Motor neuron (in vitro differentiated cells): ENCODE measurements at regions not wholly inside any gene's neighbourhood (a gene's known extent, or its start where the extent isn't known, plus 50 kb on each side); places are given as distances from the start of the nearest gene placed in this dataset.

ENCODE experiments used
- ATAC-seq, 8 experiments: fragments of 200-7000 bp; cut with Tn5 transposase; replicated peaks in 6 of 8; 2 replicates each; pipeline ENCODE4 v1.8.0; 2021; ENCODE audit warnings: mild to moderate bottlenecking in 8 of 8, moderate library complexity in 8 of 8
- H3K27ac ChIP-seq, 2 donors: fragments of 250-450 bp; sonication (Bioruptor Pico); 2 replicates each; pipeline ENCODE4 v1.9.0; 2021; ENCODE audit warnings: antibody characterized with exemption in 2 of 2, mild to moderate bottlenecking in 2 of 2, moderate library complexity in 1 of 2
- H3K4me1 ChIP-seq, 2 donors: fragments of 250-450 bp; sonication (Bioruptor Pico); replicated peaks in 1 of 2; 2 replicates each; pipeline ENCODE4 v1.6.1; 2021; ENCODE audit warnings: antibody characterized with exemption in 2 of 2, mild to moderate bottlenecking in 2 of 2, moderate library complexity in 1 of 2
- H3K4me3 ChIP-seq, 5 donors: fragments of 250-450 bp; sonication (Bioruptor Pico); 2 replicates each; pipeline ENCODE4 v1.9.0; 2021; ENCODE audit warnings: antibody characterized with exemption in 5 of 5, mild to moderate bottlenecking in 5 of 5, moderate library complexity in 4 of 5
- WGBS, 10 experiments: fragments of 450-650 bp; shearing (Covaris generic); methylation state at CpG; one replicate each; pipeline ENCODE4 v1.0.0; 2022; 5-methylcytosine and 5-hydroxymethylcytosine counted together
- in situ Hi-C, 9 experiments: fragments of 400-800 bp; cut with MboI; loops; one replicate each; pipeline ENCODE4 v1.15.0; 2021; ENCODE audit warnings: low sequenced_read_pairs in 9 of 9, low pct_unique_long_range_greater_than_20kb in 2 of 9; ENCODE audit not compliant: unreplicated experiment in 9 of 9

- Histone ChIP-seq H3K4me3 (no peak overlapping the region), H3K4me1 (no peaks in the 10 kb centered on the region), H3K27ac (no peak overlapping the region)
- WGBS, 10 experiments = 30 to 100% (median 65%) methylated on average over 1 to 3 of the region's 3 CpGs; no CpG with 5 or more reads in 3 of the 10 experiments
- in situ Hi-C loops = no loop called here
- peak in 4 of 8 experiments; percentile 22 to 62 (median 37) for ATAC-seq
Measured at GRCh38 chr7:27299861-27300260, 57.3 kb downstream of the EVX1 start.

DNA sequence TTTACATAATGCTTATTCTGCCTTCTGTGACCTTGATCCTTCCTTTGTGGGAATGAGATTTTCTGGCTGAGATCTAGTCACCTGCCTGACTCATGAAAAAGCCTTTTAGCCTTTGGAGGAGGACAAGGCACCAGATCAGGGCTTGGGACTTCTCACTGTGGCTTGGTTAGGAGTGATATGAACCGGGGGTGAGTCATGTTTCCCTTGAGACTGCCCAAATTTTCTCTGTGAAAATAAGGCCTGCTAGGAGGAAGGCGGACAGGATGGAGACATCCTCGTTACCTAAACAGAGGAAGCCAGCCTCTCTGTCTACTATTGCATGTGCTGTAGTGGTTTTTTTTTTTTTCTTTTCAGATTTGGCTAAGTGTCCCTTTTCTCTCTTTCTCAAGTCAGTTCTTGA is 57.8 kb downstream of the EVX1 start:
- in situ Hi-C loops = no loop called here
- 37 to 100% (median 82%) methylated on average over 1 to 3 of the region's 3 CpGs; no CpG with 5 or more reads in 2 of the 10 experiments for whole genome bisulfite sequencing, 10 experiments

GRCh38 chr7:27302590-27302989 is 60.0 kb downstream of the EVX1 start:
- no peaks in the 10 kb centered on the region for H3K4me1 ChIP-seq
- in situ Hi-C loops = no loop called here
- no peak for ATAC-seq
- no peak overlapping the region for H3K4me3 ChIP-seq
- no peak overlapping the region for H3K27ac ChIP-seq
- 0 to 90% (median 71%) methylated on average over 1 to 2 of the region's 2 CpGs; no CpG with 5 or more reads in 6 of the 10 experiments for WGBS, 10 experiments

More for the DNA sequence above, 57.8 kb downstream of the EVX1 start:
- Histone ChIP-seq H3K27ac (no peak overlapping the region), H3K4me1 (no peaks in the 10 kb centered on the region), H3K4me3 (no peak overlapping the region)
- no peak for ATAC-seq

DNA sequence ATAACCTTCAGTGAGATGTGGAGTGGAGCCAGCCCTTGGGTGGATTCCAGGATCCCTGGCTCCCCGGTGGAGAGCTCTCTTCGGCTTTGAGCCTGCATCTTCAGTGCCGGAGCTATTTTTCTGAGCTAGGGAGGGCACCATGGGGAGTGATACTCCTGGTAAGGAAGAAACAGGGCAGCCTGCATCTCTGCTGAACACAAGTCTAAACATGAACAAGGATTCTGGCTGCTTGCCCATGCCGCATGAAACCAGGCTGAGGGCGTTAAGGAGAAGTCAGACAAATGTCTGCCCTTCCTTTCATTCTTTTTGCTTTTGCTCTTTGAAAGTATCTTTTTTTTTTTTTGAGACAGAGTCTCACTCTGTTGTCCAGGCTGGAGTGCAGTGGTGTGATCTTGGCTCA is 60.4 kb downstream of the EVX1 start:
- ATAC-seq = no peak
- no peak overlapping the region for H3K4me3 ChIP-seq
- in situ Hi-C loops = no loop called here
- H3K4me1 ChIP-seq = no peaks in the 10 kb centered on the region
- no peak overlapping the region for H3K27ac ChIP-seq
- 64 to 100% (median 80%) methylated on average over 1 to 4 of the region's 5 CpGs; no CpG with 5 or more reads in 5 of the 10 experiments for WGBS, 10 experiments

GRCh38 chr7:27305854-27306253 is 63.3 kb downstream of the EVX1 start:
- in situ Hi-C loops = no loop called here
- ATAC-seq = no peak
- WGBS, 10 experiments = 71 to 100% (median 84%) methylated on average over 1 to 6 of the region's 6 CpGs; no CpG with 5 or more reads in 2 of the 10 experiments

GRCh38 chr7:27312820-27313219 is 70.2 kb downstream of the EVX1 start:
- in situ Hi-C loops = no loop called here
- H3K4me3 ChIP-seq = no peak overlapping the region

More at GRCh38 chr7:27305854-27306253, 63.3 kb downstream of the EVX1 start:
- no peaks in the 10 kb centered on the region for H3K4me1 ChIP-seq
- H3K4me3 ChIP-seq = no peak overlapping the region
- no peak overlapping the region for H3K27ac ChIP-seq

GRCh38 chr7:27314111-27314510 is 71.5 kb downstream of the EVX1 start:
- WGBS, 10 experiments = 33 to 100% (median 89%) methylated on average over 1 to 3 of the region's 3 CpGs; no CpG with 5 or more reads in 1 of the 10 experiments
- Histone ChIP-seq H3K4me1 (no peaks in the 10 kb centered on the region), H3K27ac (no peak overlapping the region), H3K4me3 (no peak overlapping the region)
- in situ Hi-C loops = no loop called here
- ATAC-seq = no peak

More at GRCh38 chr7:27312820-27313219, 70.2 kb downstream of the EVX1 start:
- Histone ChIP-seq H3K27ac (no peak overlapping the region), H3K4me1 (no peaks in the 10 kb centered on the region)
- WGBS, 10 experiments = 40 to 100% (median 60%) methylated on average over 1 to 4 of the region's 4 CpGs; no CpG with 5 or more reads in 3 of the 10 experiments
- no peak for ATAC-seq

- Histone ChIP-seq H3K4me3 (no peak overlapping the region), H3K4me1 (no peaks in the 10 kb centered on the region), H3K27ac (no peak overlapping the region)
- ATAC-seq = no peak
- in situ Hi-C loops = no loop called here
- 63 to 85% (median 71%) methylated on average over 2 to 5 of the region's 5 CpGs for WGBS, 10 experiments
Measured at GRCh38 chr7:27315066-27315465, 72.5 kb downstream of the EVX1 start.

DNA sequence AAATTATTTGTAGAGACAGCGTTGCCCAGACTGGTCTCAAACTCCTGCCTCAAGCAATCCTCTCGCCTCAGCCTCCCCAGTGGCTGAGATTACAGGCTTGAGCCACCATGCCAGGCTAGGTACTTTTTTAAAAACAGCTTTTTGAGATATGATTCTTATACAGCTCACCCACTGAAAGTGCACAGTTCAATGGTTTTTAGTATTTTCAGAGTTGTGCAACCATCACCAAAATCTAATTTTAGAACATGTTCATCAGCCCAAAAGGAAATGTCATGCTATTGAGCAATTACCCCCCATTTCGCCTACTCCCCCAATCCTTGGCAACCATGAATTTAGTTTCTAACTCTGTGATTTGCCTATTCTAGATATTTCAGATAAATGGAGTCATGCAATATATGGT is 73.7 kb downstream of the EVX1 start:
- 0 to 93% (median 54%) methylated on average over 1 to 3 of the region's 3 CpGs; no CpG with 5 or more reads in 2 of the 10 experiments for WGBS, 10 experiments
- Histone ChIP-seq H3K4me1 (no peaks in the 10 kb centered on the region), H3K27ac (no peak overlapping the region), H3K4me3 (no peak overlapping the region)
- no peak for ATAC-seq
- in situ Hi-C loops = no loop called here

DNA sequence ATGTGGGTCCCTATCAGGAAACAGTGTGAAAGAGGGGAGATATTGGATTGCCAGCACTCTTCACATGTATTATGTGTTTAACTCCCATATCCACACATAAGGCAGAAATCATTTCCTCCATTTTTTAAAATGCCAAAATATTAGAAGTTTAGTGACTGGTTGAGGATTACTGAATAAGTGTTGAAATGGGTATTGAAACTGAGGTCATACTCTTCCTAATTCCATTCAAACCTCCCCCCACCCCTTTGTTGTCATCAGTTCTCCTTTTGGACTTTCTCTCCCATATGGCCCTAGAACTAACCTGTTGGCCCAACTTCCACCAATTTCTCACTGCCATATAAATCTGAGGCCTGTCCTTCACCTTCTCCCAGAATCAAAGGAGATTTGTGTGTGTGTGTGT is 81.6 kb downstream of the EVX1 start:
- in situ Hi-C loops = no loop called here
- no peak overlapping the region for H3K4me3 ChIP-seq
- no peak overlapping the region for H3K27ac ChIP-seq
- H3K4me1 ChIP-seq = no peaks in the 10 kb centered on the region
- no peak for ATAC-seq

DNA sequence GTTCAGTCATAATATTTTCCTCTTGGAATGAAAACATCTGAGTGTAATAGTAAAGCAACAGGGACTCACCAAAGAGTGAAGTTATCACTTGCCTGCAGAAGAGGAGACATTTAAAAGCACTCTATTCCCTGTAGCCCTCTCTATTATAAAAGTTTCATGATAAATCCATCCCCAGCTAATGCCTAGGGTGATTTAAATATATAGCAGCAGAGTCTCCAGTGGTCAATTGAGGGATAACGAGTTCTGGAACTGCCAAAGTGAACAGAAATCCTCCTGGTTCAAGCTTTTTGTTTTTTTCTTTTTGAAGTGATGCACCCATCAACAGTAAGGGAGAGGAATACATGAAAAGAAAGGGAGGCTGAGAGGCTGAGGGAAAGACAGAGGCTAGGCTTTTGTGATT is 87.3 kb downstream of the EVX1 start:
- no peak overlapping the region for H3K4me3 ChIP-seq
- peak in 1 of 8 experiments; percentile 37 for ATAC-seq
- 14 to 90% (median 38%) methylated on average over 1 of the region's 1 CpG; no CpG with 5 or more reads in 4 of the 10 experiments for WGBS, 10 experiments
- H3K4me1 ChIP-seq = no peaks in the 10 kb centered on the region
- H3K27ac ChIP-seq = no peak overlapping the region
- in situ Hi-C loops = no loop called here

GRCh38 chr7:27339478-27339877 is 96.9 kb downstream of the EVX1 start:
- no peak for ATAC-seq
- WGBS, 10 experiments = 60 to 100% (median 95%) methylated on average over 1 to 2 of the region's 2 CpGs; no CpG with 5 or more reads in 4 of the 10 experiments
- Histone ChIP-seq H3K27ac (no peak overlapping the region), H3K4me3 (no peak overlapping the region), H3K4me1 (no peaks in the 10 kb centered on the region)
- in situ Hi-C loops = no loop called here

DNA sequence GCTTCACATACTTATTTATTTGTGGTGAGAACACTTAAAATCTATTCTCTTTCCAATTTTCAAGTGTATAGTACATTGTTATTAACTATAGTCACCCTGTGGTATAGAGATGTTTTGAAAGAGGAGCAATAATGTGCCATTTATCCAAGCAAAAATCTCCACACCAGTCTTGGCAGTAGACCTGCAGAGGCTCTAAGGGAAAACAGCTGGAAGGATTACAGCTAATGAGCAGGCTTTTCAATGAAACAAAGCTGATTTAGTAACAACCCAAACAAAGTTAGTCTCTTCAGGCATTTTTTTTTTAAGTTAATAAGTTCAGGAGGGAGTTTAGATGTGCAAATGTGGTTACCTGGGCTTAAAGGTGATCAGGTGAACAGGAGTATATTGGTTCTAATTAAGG is 101.9 kb downstream of the EVX1 start:
- Histone ChIP-seq H3K27ac (no peak overlapping the region), H3K4me3 (no peak overlapping the region), H3K4me1 (peaks cover 5 to 15% of the 10 kb centered on the region in 2 donors)
- in situ Hi-C loops = no loop called here
- ATAC-seq = no peak

- Histone ChIP-seq H3K27ac (no peak overlapping the region), H3K4me1 (peaks cover 5 to 15% of the 10 kb centered on the region in 2 donors), H3K4me3 (no peak overlapping the region)
- ATAC-seq = no peak
- 64 to 93% (median 77%) methylated on average over 1 to 3 of the region's 3 CpGs; no CpG with 5 or more reads in 2 of the 10 experiments for WGBS, 10 experiments
- in situ Hi-C loops = no loop called here
Measured at GRCh38 chr7:27345164-27345887, 102.7 kb downstream of the EVX1 start.
